GM21786 (cell line): ENCODE measurements at regions not wholly inside any gene's neighbourhood (a gene's known extent, or its start where the extent isn't known, plus 50 kb on each side); places are given as distances from the start of the nearest gene placed in this dataset.
"Not testable (repeated sequence)": the region's sequence is repeated elsewhere in the genome, so short reads cannot be mapped to it uniquely, and the experiment has no call there.

Experiments
- ATAC-seq: cut with Tn5 transposase; IDR thresholded peaks from one replicate; pipeline ENCODE4 v1.9.1; 2021; ENCODE audit not compliant: unreplicated experiment

GRCh38 chr13:68851026-68851425, 1256.6 kb upstream of the ATXN8OS start:
- ATAC-seq = peak; percentile 41

GRCh38 chr13:68850160-68850559, 1257.5 kb upstream of the ATXN8OS start:
- ATAC-seq = no peak

GRCh38 chr13:68846663-68847062, 1261.0 kb upstream of the ATXN8OS start:
- ATAC-seq = no peak

- no peak for ATAC-seq
These were observed 1273.3 kb upstream of the ATXN8OS start for GRCh38 chr13:68834375-68834774.

- no peak for ATAC-seq
These were observed 1290.9 kb upstream of the ATXN8OS start for GRCh38 chr13:68816715-68817114.

- ATAC-seq = no peak
These were observed 1294.3 kb upstream of the ATXN8OS start for GRCh38 chr13:68813180-68813796.

- ATAC-seq = no peak
These were observed 1297.0 kb upstream of the ATXN8OS start for GRCh38 chr13:68810660-68811059.

- ATAC-seq = no peak
These were observed 1299.2 kb upstream of the ATXN8OS start for GRCh38 chr13:68808456-68808855.

- peak; percentile 83 for ATAC-seq
These were observed 1301.5 kb upstream of the ATXN8OS start for GRCh38 chr13:68806125-68806524.

GRCh38 chr13:68784275-68784674, 1323.4 kb upstream of the ATXN8OS start:
- ATAC-seq = no peak

GRCh38 chr13:68759617-68760016, 1348.0 kb upstream of the ATXN8OS start:
- no peak for ATAC-seq

- no peak for ATAC-seq
These were observed 1357.8 kb upstream of the ATXN8OS start for GRCh38 chr13:68749796-68750195.

- no peak for ATAC-seq
These were observed 1359.6 kb upstream of the ATXN8OS start for GRCh38 chr13:68748038-68748437.

GRCh38 chr13:68745502-68745901, 1362.1 kb upstream of the ATXN8OS start:
- ATAC-seq = no peak

GRCh38 chr13:68736961-68737360, 1370.7 kb upstream of the ATXN8OS start:
- no peak for ATAC-seq

- no peak for ATAC-seq
These were observed 1379.8 kb upstream of the ATXN8OS start for GRCh38 chr13:68727798-68728197.

GRCh38 chr13:68727165-68727564, 1380.5 kb upstream of the ATXN8OS start:
- ATAC-seq = no peak

GRCh38 chr13:68719815-68720214, 1387.8 kb upstream of the ATXN8OS start:
- ATAC-seq = no peak

GRCh38 chr13:68715651-68716050, 1392.0 kb upstream of the ATXN8OS start:
- no peak for ATAC-seq

- no peak for ATAC-seq
These were observed 1393.3 kb upstream of the ATXN8OS start for GRCh38 chr13:68714292-68714691.

GRCh38 chr13:68713394-68713793, 1394.2 kb upstream of the ATXN8OS start:
- no peak for ATAC-seq

- ATAC-seq = no peak
These were observed 1399.2 kb upstream of the ATXN8OS start for GRCh38 chr13:68708336-68708908.

GRCh38 chr13:68706044-68706443, 1401.6 kb upstream of the ATXN8OS start:
- not testable (repeated sequence) for ATAC-seq
